ENCODE measurements at regions not wholly inside any gene's neighbourhood (a gene's known extent, or its start where the extent isn't known, plus 50 kb on each side); places are given as distances from the start of the nearest gene placed in this dataset.

- no peak for TF ChIP-seq CTCF (IDR thresholded peaks at IDR 0.05)
- no peak for TF ChIP-seq EZH2 (IDR thresholded peaks at IDR 0.05; ENCODE audit: borderline replicate concordance, insufficient read depth, low read depth, low read length, poor library complexity, severe bottlenecking)
These were observed 1133.3 kb downstream of the BRD1 start for GRCh38 chr22:48694296-48694883.
